Lower leg skin (tissue), 4 donors: ENCODE measurements at regions not wholly inside any gene's neighbourhood (a gene's known extent, or its start where the extent isn't known, plus 50 kb on each side); places are given as distances from the start of the nearest gene placed in this dataset.

Experiments
- DNase-seq, 2 donors: peaks; one replicate each; pipeline ENCODE4 v3.0.0-alpha.2; 2019; ENCODE audit warnings: low spot score in 2 of 2
- H3K4me3 ChIP-seq: fragments of 200-600 bp; sonication (generic); 2 replicates; pipeline ENCODE4 v1.5.1; 2017; ENCODE audit warnings: mild to moderate bottlenecking, low read depth; ENCODE audit not compliant: poor library complexity, severe bottlenecking
- CTCF ChIP-seq, 3 donors: fragments of 450-650 bp; IDR thresholded peaks; one replicate each; pipeline ENCODE4 v1.5.1; 2016; ENCODE audit warnings: antibody characterized with exemption in 3 of 3, mild to moderate bottlenecking in 3 of 3, moderate library complexity in 2 of 3
- POLR2A ChIP-seq, 2 donors: fragments of 450-650 bp; IDR thresholded peaks; one replicate each; pipeline ENCODE4 v1.6.1; 2016 to 2017; ENCODE audit warnings: antibody characterized with exemption in 2 of 2, mild to moderate bottlenecking in 1 of 2, moderate library complexity in 1 of 2
- WGBS, 2 donors: methylation state at CpG; one replicate each; pipeline ENCODE4 v1.1.5; 2018; 5-methylcytosine and 5-hydroxymethylcytosine counted together
- intact Hi-C: fragments of 100-400 bp; cut with DNase I; formaldehyde crosslinking; loops from one replicate; pipeline ENCODE4 v1.15.0; 2023; ENCODE audit warnings: low total_unique reads

GRCh38 chr4:81606166-81606565 is 134.5 kb upstream of the RASGEF1B start:
- TF ChIP-seq CTCF (IDR thresholded peaks at IDR 0.05) (no peak), POLR2A (IDR thresholded peaks at IDR 0.05) (no peak)
- DNase-seq = no peak
- H3K4me3 ChIP-seq = no peak overlapping the region
- 97 to 98% methylated on average over 2 of the region's 2 CpGs for WGBS, 2 donors
- intact Hi-C loops = no loop called here

DNA sequence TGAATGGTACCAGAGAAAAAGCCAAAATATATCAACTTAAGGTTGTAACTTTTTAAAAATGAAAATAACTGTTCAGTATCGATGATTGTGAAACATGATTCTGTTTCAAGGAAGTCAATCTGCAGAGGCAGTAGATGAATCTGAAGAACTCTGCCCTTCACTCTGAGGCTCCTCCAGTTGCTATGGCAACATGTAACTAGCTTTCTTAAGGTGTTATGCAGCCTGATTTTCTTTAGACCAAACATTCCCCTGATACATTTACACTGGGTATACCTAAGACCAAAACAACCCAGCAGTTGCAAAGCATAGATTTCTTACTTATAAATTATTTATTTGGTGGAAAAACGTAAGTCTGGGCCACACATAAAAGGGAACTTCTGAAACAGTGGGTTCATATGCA is 133.6 kb upstream of the RASGEF1B start:
- WGBS, 2 donors = 84 to 89% methylated on average over 2 of the region's 2 CpGs

GRCh38 chr4:81604683-81605218 is 133.0 kb upstream of the RASGEF1B start:
- H3K4me3 ChIP-seq = no peak overlapping the region
- 80 to 83% methylated on average over 3 of the region's 3 CpGs for WGBS, 2 donors
- intact Hi-C loops = no loop called here
- DNase-seq = no peak
- TF ChIP-seq POLR2A (IDR thresholded peaks at IDR 0.05) (no peak), CTCF (IDR thresholded peaks at IDR 0.05) (no peak)

More for the DNA sequence above, 133.6 kb upstream of the RASGEF1B start:
- no peak for DNase-seq
- intact Hi-C loops = no loop called here
- TF ChIP-seq CTCF (IDR thresholded peaks at IDR 0.05) = no peak
- no peak for TF ChIP-seq POLR2A (IDR thresholded peaks at IDR 0.05)
- H3K4me3 ChIP-seq = no peak overlapping the region

GRCh38 chr4:81602854-81603253 is 131.1 kb upstream of the RASGEF1B start:
- TF ChIP-seq CTCF (IDR thresholded peaks at IDR 0.05) (no peak), POLR2A (IDR thresholded peaks at IDR 0.05) (no peak)
- no peak overlapping the region for H3K4me3 ChIP-seq
- DNase-seq = no peak
- intact Hi-C loops = no loop called here

GRCh38 chr4:81601358-81601694 is 129.6 kb upstream of the RASGEF1B start:
- intact Hi-C loops = no loop called here
- WGBS, 2 donors = 85% methylated on average over 1 of the region's 1 CpG

More at GRCh38 chr4:81601358-81601694, 129.6 kb upstream of the RASGEF1B start:
- no peak for TF ChIP-seq CTCF (IDR thresholded peaks at IDR 0.05)
- no peak for TF ChIP-seq POLR2A (IDR thresholded peaks at IDR 0.05)
- DNase-seq = no peak
- no peak overlapping the region for H3K4me3 ChIP-seq
